Activated B cell treated with CpG ODN at 0.5 μM for 24 hours (primary cell): ENCODE measurements at regions not wholly inside any gene's neighbourhood (a gene's known extent, or its start where the extent isn't known, plus 50 kb on each side); places are given as distances from the start of the nearest gene placed in this dataset.

Experiments used
- ATAC-seq: fragments of 200-7000 bp; cut with Tn5 transposase; one replicate; pipeline ENCODE4 v1.10.0; 2021; ENCODE audit warnings: low read depth, mild to moderate bottlenecking, moderate library complexity
- CTCF ChIA-PET: fragments of 350-600 bp; sonication (Branson Sonifier 250); formaldehyde crosslinking; loops from one replicate; lab custom pipeline; 2021; ENCODE audit warnings: antibody characterized with exemption; lab: Charles Lee
- POLR2A ChIA-PET: fragments of 350-600 bp; sonication (Branson Sonifier 250); formaldehyde crosslinking; loops from one replicate; lab custom pipeline; 2021; ENCODE audit warnings: antibody characterized with exemption; lab: Charles Lee
- DNase-seq: peaks from one replicate; pipeline ENCODE4 v3.0.0; 2022
- H3K27ac Mint-ChIP-seq: one replicate; pipeline ENCODE4 v1.8.0; 2020; ENCODE audit warnings: mixed read lengths
- H3K27me3 Mint-ChIP-seq: one replicate; pipeline ENCODE4 v1.8.0; 2021; ENCODE audit warnings: mixed read lengths
- H3K36me3 Mint-ChIP-seq: one replicate; pipeline ENCODE4 v1.8.0; 2021; ENCODE audit warnings: low read depth, mixed read lengths
- H3K4me1 Mint-ChIP-seq: one replicate; pipeline ENCODE4 v1.8.0; 2021; ENCODE audit warnings: mixed read lengths
- H3K4me3 Mint-ChIP-seq: one replicate; pipeline ENCODE4 v1.8.0; 2020; ENCODE audit warnings: mild to moderate bottlenecking, mixed read lengths
- H3K9me3 Mint-ChIP-seq: one replicate; pipeline ENCODE4 v1.8.0; 2020; ENCODE audit warnings: mixed read lengths
- intact Hi-C: fragments of 100-400 bp; cut with micrococcal nuclease; formaldehyde crosslinking; loops from one replicate; pipeline ENCODE4 v1.15.1; 2024
- TF ChIP-seq, protein P1 (sequence below): fragments of 200-600 bp; IDR thresholded peaks from one replicate; pipeline ENCODE4 v1.8.0; 2022; ENCODE audit warnings: antibody characterized with exemption, mild to moderate bottlenecking

DNA sequence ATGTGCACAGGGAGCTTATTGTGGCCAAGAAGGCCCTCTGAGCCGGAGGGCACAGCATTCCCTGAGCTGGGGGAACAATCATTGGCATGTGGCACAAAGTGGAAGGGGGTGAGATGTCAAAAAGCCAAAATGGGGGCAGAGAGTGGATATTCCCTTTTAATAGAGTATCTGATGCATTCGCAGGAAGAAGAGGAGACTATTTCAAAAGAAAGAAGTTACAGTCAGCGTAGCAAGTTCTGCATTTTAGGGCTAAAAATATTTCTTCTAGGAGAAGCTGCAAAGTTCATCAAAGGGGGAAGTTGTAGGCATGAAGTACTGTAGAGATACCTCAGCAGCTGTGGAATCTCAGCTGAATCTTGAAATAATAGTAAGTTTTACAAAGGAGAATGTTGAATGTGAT is 136.0 kb upstream of the WDR11 start:
- Mint-ChIP-seq H3K27ac (no peak overlapping the region), H3K9me3 (no peaks in the 10 kb centered on the region), H3K4me1 (peaks cover 3% of the 10 kb centered on the region), H3K27me3 (peaks cover 7% of the 10 kb centered on the region), H3K4me3 (no peak overlapping the region), H3K36me3 (no peaks in the 10 kb centered on the region)
- intact Hi-C loops = no loop called here
- ChIA-PET POLR2A (no interaction called here), CTCF (no interaction called here)
- TF ChIP-seq, protein P1, sequence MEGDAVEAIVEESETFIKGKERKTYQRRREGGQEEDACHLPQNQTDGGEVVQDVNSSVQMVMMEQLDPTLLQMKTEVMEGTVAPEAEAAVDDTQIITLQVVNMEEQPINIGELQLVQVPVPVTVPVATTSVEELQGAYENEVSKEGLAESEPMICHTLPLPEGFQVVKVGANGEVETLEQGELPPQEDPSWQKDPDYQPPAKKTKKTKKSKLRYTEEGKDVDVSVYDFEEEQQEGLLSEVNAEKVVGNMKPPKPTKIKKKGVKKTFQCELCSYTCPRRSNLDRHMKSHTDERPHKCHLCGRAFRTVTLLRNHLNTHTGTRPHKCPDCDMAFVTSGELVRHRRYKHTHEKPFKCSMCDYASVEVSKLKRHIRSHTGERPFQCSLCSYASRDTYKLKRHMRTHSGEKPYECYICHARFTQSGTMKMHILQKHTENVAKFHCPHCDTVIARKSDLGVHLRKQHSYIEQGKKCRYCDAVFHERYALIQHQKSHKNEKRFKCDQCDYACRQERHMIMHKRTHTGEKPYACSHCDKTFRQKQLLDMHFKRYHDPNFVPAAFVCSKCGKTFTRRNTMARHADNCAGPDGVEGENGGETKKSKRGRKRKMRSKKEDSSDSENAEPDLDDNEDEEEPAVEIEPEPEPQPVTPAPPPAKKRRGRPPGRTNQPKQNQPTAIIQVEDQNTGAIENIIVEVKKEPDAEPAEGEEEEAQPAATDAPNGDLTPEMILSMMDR = no peak
- DNase-seq (no peak), ATAC-seq (no peak)

DNA sequence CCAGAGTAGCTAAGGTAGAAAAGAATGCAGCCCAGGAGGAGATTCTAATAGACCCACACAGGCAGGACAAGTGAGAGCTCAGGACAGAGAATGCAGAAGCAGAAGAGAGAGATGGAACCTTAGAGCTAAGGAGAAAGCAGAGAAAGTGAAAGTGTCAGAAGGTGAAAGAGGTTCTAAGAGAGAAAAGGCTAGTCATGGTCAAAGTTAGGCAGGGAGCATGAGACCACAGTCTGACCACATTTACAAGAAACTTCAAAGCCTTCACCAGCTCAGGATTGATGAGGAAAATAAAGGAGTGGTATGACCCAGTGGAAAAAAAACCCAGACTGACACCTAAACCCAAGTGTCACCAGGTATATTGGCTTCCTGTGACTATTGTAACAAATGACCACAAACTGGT is 131.8 kb upstream of the WDR11 start:
- CTCF ChIA-PET = no interaction called here
- H3K4me3 Mint-ChIP-seq = no peak overlapping the region
- no peak for DNase-seq

DNA sequence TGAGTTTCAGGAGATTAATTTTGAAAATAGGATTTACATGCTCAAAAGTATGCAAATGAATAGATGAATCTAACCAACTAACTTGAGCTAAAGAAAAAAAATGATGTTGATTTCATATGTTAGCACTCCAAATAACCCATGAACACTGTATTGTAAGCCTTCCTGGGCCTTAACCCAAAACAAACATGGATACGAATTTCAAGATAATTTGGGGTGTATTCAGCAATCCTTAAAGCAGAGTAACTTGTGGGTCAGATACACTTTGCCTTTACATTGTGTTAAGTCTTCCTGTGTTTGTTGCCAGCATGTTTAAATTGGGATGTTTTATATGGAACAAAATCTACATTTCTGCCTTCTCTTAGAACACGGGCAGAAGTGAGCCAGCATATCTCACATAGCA is 124.2 kb upstream of the WDR11 start:
- no peaks in the 10 kb centered on the region for H3K36me3 Mint-ChIP-seq
- CTCF ChIA-PET = no interaction called here
- TF ChIP-seq, protein P1 = no peak

More for the DNA sequence above, 131.8 kb upstream of the WDR11 start:
- H3K4me1 Mint-ChIP-seq = peaks cover 3% of the 10 kb centered on the region
- no peaks in the 10 kb centered on the region for H3K9me3 Mint-ChIP-seq
- peaks cover 2% of the 10 kb centered on the region for H3K27me3 Mint-ChIP-seq
- TF ChIP-seq, protein P1 = no peak
- no peak for ATAC-seq
- no peaks in the 10 kb centered on the region for H3K36me3 Mint-ChIP-seq
- POLR2A ChIA-PET = no interaction called here
- no peak overlapping the region for H3K27ac Mint-ChIP-seq
- intact Hi-C loops = no loop called here

DNA sequence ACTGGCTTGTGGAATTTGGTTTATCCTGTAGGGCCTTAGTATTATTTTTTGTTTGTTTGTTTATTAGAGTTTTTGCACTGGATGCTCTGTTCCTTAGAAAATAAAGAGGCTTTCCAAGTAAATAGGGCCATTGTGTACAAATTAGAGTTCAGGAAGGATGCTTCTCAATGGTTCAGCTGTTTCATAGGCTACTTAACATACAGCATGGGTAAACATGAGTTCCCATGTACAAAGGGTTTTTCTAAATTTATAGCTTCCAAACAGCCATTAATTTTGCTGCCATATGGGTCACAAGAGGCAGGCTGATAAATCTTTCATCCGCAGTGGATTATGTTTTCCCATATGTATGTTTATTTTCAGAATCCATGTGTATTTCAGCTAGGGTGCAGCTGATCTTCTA is 121.6 kb upstream of the WDR11 start:
- Mint-ChIP-seq H3K9me3 (no peaks in the 10 kb centered on the region), H3K27me3 (peaks cover 7% of the 10 kb centered on the region), H3K27ac (no peak overlapping the region), H3K4me1 (no peaks in the 10 kb centered on the region), H3K36me3 (no peaks in the 10 kb centered on the region), H3K4me3 (no peak overlapping the region)
- no peak for DNase-seq
- POLR2A ChIA-PET = no interaction called here
- TF ChIP-seq, protein P1 = no peak
- CTCF ChIA-PET = no interaction called here
- no peak for ATAC-seq
- intact Hi-C loops = no loop called here

More for the DNA sequence above, 124.2 kb upstream of the WDR11 start:
- ATAC-seq = no peak
- Mint-ChIP-seq H3K9me3 (no peaks in the 10 kb centered on the region), H3K27me3 (peaks cover 4% of the 10 kb centered on the region), H3K27ac (no peak overlapping the region), H3K4me3 (no peak overlapping the region), H3K4me1 (no peaks in the 10 kb centered on the region)
- POLR2A ChIA-PET = no interaction called here
- intact Hi-C loops = no loop called here
- no peak for DNase-seq

DNA sequence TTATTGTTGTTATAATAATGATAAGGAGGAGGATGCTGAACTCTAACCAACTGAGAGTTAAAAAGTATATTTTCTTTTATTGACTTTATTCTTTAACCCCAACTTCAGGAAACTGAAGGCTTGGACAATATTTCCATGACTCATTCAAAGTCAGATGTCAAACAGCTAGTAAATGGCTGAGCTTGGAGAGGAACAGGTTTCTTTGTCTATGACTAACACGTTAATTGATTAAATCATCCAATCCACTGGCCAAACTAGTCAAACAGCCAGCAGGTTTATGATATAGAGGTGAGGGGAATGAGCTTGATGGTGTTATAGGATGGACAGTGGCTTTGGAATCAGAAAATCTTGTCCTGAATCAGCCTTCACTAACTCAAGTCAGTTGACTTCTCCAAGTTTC is 119.1 kb upstream of the WDR11 start:
- ATAC-seq (no peak), DNase-seq (no peak)
- H3K4me3 Mint-ChIP-seq = no peak overlapping the region
- H3K9me3 Mint-ChIP-seq = no peaks in the 10 kb centered on the region
- no peaks in the 10 kb centered on the region for H3K4me1 Mint-ChIP-seq
- ChIA-PET POLR2A (no interaction called here), CTCF (no interaction called here)
- TF ChIP-seq, protein P1 = no peak
- peaks cover 14% of the 10 kb centered on the region for H3K27me3 Mint-ChIP-seq
- no peaks in the 10 kb centered on the region for H3K36me3 Mint-ChIP-seq
- intact Hi-C loops = no loop called here
- no peak overlapping the region for H3K27ac Mint-ChIP-seq
